ENCODE measurements at regions not wholly inside any gene's neighbourhood (a gene's known extent, or its start where the extent isn't known, plus 50 kb on each side); places are given as distances from the start of the nearest gene placed in this dataset.

DNA sequence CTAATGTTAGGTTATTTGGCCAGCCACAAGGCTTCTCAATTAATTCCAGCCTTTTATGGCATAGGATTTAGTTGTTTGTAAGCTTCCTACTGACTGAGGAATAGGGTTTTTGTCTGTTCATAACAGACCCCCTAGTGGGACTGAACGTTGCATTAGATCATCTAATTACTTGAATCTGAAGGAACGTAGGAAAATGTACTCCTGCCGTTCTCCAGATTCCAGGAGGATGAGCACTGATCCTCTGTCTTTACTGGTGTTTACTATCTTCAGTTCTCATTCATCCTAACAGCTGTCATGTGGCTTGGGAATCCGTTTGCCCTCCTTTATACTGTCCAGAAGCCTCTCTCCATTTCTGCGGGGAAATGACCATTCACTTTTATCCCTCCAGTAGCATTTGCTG is 52.7 kb downstream of the RAD54L2 start:
- TF ChIP-seq SAP30 (IDR thresholded peaks at IDR 0.05; ENCODE audit: insufficient read depth, insufficient replicate concordance, low read length) (no peak), GTF2F1 (IDR thresholded peaks at IDR 0.05; ENCODE audit: borderline replicate concordance, low read depth, low read length) (no peak), KDM5A (IDR thresholded peaks at IDR 0.05; ENCODE audit: low read length) (no peak), POU5F1 (IDR thresholded peaks at IDR 0.05; ENCODE audit: low read depth, low read length) (no peak), RAD21 (IDR thresholded peaks at IDR 0.05 in 1 of 2, conservative IDR thresholded peaks at IDR 0.05 in 1 of 2; ENCODE audit: low read depth in 2 of 2, low read length in 2 of 2) (no peak), TAF7 (optimal IDR thresholded peaks at IDR 0.05; ENCODE audit: borderline replicate concordance, low read depth, low read length) (no peak), ZNF274 (IDR thresholded peaks at IDR 0.05; ENCODE audit: borderline replicate concordance, extremely low read depth, low read length) (no peak), CBX5 (IDR thresholded peaks at IDR 0.05; ENCODE audit: low read depth, low read length) (no peak), BRCA1 (IDR thresholded peaks at IDR 0.05; ENCODE audit: low read depth, low read length) (no peak), RXRA (IDR thresholded peaks at IDR 0.05; ENCODE audit: insufficient read depth, low read depth, low read length) (no peak), SIN3A (conservative IDR thresholded peaks at IDR 0.05 in 1 of 2, IDR thresholded peaks at IDR 0.05 in 1 of 2; ENCODE audit: low read depth in 1 of 2, low read length in 2 of 2) (no peak), BCL11A (IDR thresholded peaks at IDR 0.05; ENCODE audit: low read depth in 2 of 2, low read length in 2 of 2) (no peak), TAF1 (IDR thresholded peaks at IDR 0.05; ENCODE audit: low read depth, low read length) (no peak)
- no peak for FAIRE-seq
- H4K20me1 ChIP-seq (replicated peaks in 1 of 2; ENCODE audit: control insufficient read depth in 1 of 2, insufficient read depth in 2 of 2, low read length in 2 of 2): peaks cover 0 to 2% of the 10 kb centered on the region in 2 experiments
- 96% methylated on average over 5 of the region's 5 CpGs; no CpG with 5 or more reads in 1 of the 2 experiments for WGBS, 2 experiments (ENCODE audit: extremely low coverage in 1 of 2, insufficient coverage in 1 of 2, insufficient read length in 1 of 2, insufficient replicate concordance in 2 of 2, low coverage in 1 of 2, low lambda C conversion rate in 2 of 2, missing lambda C conversion rate in 1 of 2)
- H2AK5ac ChIP-seq (ENCODE audit: low read depth, low read length): no peak overlapping the region
- H3K36me3 ChIP-seq (ENCODE audit: control insufficient read depth in 2 of 4, insufficient read depth in 4 of 4, low read length in 3 of 4): peaks cover 2 to 10% (median 5%) of the 10 kb centered on the region in 4 experiments; a peak in 5 of 8 replicates
- H3K18ac ChIP-seq (ENCODE audit: extremely low read depth, low read length): no peak overlapping the region
- H3K23me2 ChIP-seq (ENCODE audit: low read depth, low read length): no peaks in the 10 kb centered on the region; the same call in 1 of the 2 replicates
- H3K27me3 ChIP-seq (replicated peaks in 1 of 4; ENCODE audit: control insufficient read depth in 3 of 4, extremely low read depth in 1 of 4, insufficient read depth in 3 of 4, low read length in 3 of 4): no peaks in the 10 kb centered on the region
- no peaks in the 10 kb centered on the region for H3K9me3 ChIP-seq (ENCODE audit: insufficient read depth in 2 of 2, low read depth in 1 of 2, low read length in 1 of 2)
- no peaks in the 10 kb centered on the region; the same call in 1 of the 2 replicates for H3K79me1 ChIP-seq (ENCODE audit: low read depth, low read length)
- no peak for DNase-seq (ENCODE audit: low read depth in 1 of 2, low spot score in 2 of 2)
- no peak overlapping the region for H3K56ac ChIP-seq (replicated peaks; ENCODE audit: insufficient read length, low read depth, low read length)
- H3K9ac ChIP-seq (replicated peaks in 1 of 4; ENCODE audit: extremely low read depth in 1 of 4, low read depth in 3 of 4, low read length in 3 of 4): no peak overlapping the region
- H3K4me1 ChIP-seq (replicated peaks in 1 of 4; ENCODE audit: control insufficient read depth in 3 of 4, insufficient read depth in 4 of 4, low read length in 3 of 4): no peaks in the 10 kb centered on the region
- H2BK15ac ChIP-seq (ENCODE audit: low read length): no peak overlapping the region
- H2BK20ac ChIP-seq (ENCODE audit: low read length): no peak overlapping the region
- H3K14ac ChIP-seq (ENCODE audit: insufficient read length): no peak overlapping the region
- H3K27ac ChIP-seq (ENCODE audit: low read depth, low read length): no peak overlapping the region
- H4K91ac ChIP-seq (replicated peaks; ENCODE audit: insufficient read length, low read length): no peak overlapping the region
- ChIA-PET POLR2A (ENCODE audit: partially characterized antibody) (no interaction called here), CTCF (ENCODE audit: partially characterized antibody) (interaction anchor here (0.5 to 2.7 kb wide), 4 partner anchors 10 to 64 kb away, joined by 3 to 13 read pairs (median 4); no protein-coding TSS in a partner anchor)
- H4K8ac ChIP-seq (ENCODE audit: extremely low read depth, insufficient read depth, low read length): no peak overlapping the region
- H3K23ac ChIP-seq (ENCODE audit: insufficient read length): no peak overlapping the region
- no peak overlapping the region for H2BK5ac ChIP-seq (ENCODE audit: low read depth, low read length)
- H3K4me3 ChIP-seq (ENCODE audit: extremely low read depth in 1 of 4, insufficient read depth in 2 of 4, low read depth in 3 of 4, low read length in 4 of 4): no peak overlapping the region
- H2BK120ac ChIP-seq (replicated peaks; ENCODE audit: low read depth, low read length): no peak overlapping the region
- no peak overlapping the region for H2BK12ac ChIP-seq (ENCODE audit: low read depth, low read length)
- H3K79me2 ChIP-seq (ENCODE audit: control insufficient read depth in 1 of 2, insufficient read depth in 2 of 2, low read length in 2 of 2): peaks cover 0 to 10% of the 10 kb centered on the region in 2 experiments; a peak in 1 of 4 replicates
- H3K4me2 ChIP-seq (ENCODE audit: insufficient read depth in 1 of 2, low read depth in 2 of 2, low read length in 2 of 2): no peak overlapping the region
- H3K4ac ChIP-seq (replicated peaks; ENCODE audit: insufficient read length, low read depth, low read length): no peak overlapping the region
- H2AFZ ChIP-seq (ENCODE audit: low read length): no peak overlapping the region
- no peak overlapping the region for H4K5ac ChIP-seq (ENCODE audit: insufficient read length, low read depth, low read length)
